ENCODE measurements at regions not wholly inside any gene's neighbourhood (a gene's known extent, or its start where the extent isn't known, plus 50 kb on each side); places are given as distances from the start of the nearest gene placed in this dataset.

GRCh38 chr12:85690146-85690545, 146.1 kb downstream of the RASSF9 start:
- DNase-seq, result no peak

GRCh38 chr12:85693093-85693665, 143.0 kb downstream of the RASSF9 start:
- no peak for DNase-seq

GRCh38 chr12:85695097-85695715, 141.0 kb downstream of the RASSF9 start:
- no peak for DNase-seq

GRCh38 chr12:85697003-85697402, 139.2 kb downstream of the RASSF9 start:
- no peak for DNase-seq

GRCh38 chr12:85698937-85699336, 137.3 kb downstream of the RASSF9 start:
- DNase-seq, result no peak

- no peak for DNase-seq
Measured at GRCh38 chr12:85708775-85709174, 127.4 kb downstream of the RASSF9 start.

- no peak for DNase-seq
Measured at GRCh38 chr12:85711735-85712390, 124.3 kb downstream of the RASSF9 start.

GRCh38 chr12:85713373-85713772, 122.8 kb downstream of the RASSF9 start:
- DNase-seq, result no peak

- no peak for DNase-seq
Measured at GRCh38 chr12:85714425-85714824, 121.8 kb downstream of the RASSF9 start.

- DNase-seq, result no peak
Measured at GRCh38 chr12:85720308-85721033, 115.7 kb downstream of the RASSF9 start.

- DNase-seq, result no peak
Measured at GRCh38 chr12:85725991-85726390, 110.2 kb downstream of the RASSF9 start.

GRCh38 chr12:85733221-85733840, 102.9 kb downstream of the RASSF9 start:
- no peak for DNase-seq

GRCh38 chr12:85733984-85734383, 102.2 kb downstream of the RASSF9 start:
- DNase-seq, result no peak

GRCh38 chr12:85740186-85740585, 96.0 kb downstream of the RASSF9 start:
- peak; percentile 12 for DNase-seq

GRCh38 chr12:85741046-85741445, 95.2 kb downstream of the RASSF9 start:
- no peak for DNase-seq

- no peak for DNase-seq
Measured at GRCh38 chr12:85747941-85748495, 88.2 kb downstream of the RASSF9 start.
